Osteoblast (primary cell): ENCODE measurements at regions not wholly inside any gene's neighbourhood (a gene's known extent, or its start where the extent isn't known, plus 50 kb on each side); places are given as distances from the start of the nearest gene placed in this dataset.

ENCODE experiments used
- DNase-seq: peaks from one replicate; pipeline ENCODE4 v3.0.0; 2011; ENCODE audit warnings: low spot score, mixed read lengths; ENCODE audit not compliant: insufficient read length; ENCODE audit errors: missing footprints
- H2AFZ ChIP-seq: 2 replicates; pipeline ENCODE4 v1.6.0; 2011; ENCODE audit warnings: mild to moderate bottlenecking, low read length
- H3K27ac ChIP-seq: 2 replicates; pipeline ENCODE4 v1.5.1; 2011; ENCODE audit warnings: mild to moderate bottlenecking, low read depth, low read length, moderate library complexity
- H3K27me3 ChIP-seq: 2 replicates; pipeline ENCODE4 v1.6.0; 2012; ENCODE audit warnings: mild to moderate bottlenecking, control low read depth, inconsistent platforms, low read length, moderate library complexity; ENCODE audit not compliant: insufficient read depth
- H3K36me3 ChIP-seq: 2 replicates; pipeline ENCODE4 v1.5.1; 2011; ENCODE audit warnings: mild to moderate bottlenecking, low read length, control low read depth, moderate library complexity; ENCODE audit not compliant: insufficient read depth
- H3K4me1 ChIP-seq: 2 replicates; pipeline ENCODE4 v1.5.1; 2011; ENCODE audit warnings: mild to moderate bottlenecking, low read length, control low read depth, moderate library complexity; ENCODE audit not compliant: insufficient read depth
- H3K4me2 ChIP-seq: 2 replicates; pipeline ENCODE4 v1.6.0; 2011; ENCODE audit warnings: mild to moderate bottlenecking, low read length; ENCODE audit not compliant: insufficient read depth
- H3K4me3 ChIP-seq: fragments of 200-600 bp; sonication (generic); 3 replicates; pipeline ENCODE4 v1.5.1; 2012; ENCODE audit warnings: mild to moderate bottlenecking, low read length, inconsistent platforms; ENCODE audit not compliant: insufficient read depth
- H3K79me2 ChIP-seq: 2 replicates; pipeline ENCODE4 v1.6.0; 2012; ENCODE audit warnings: mild to moderate bottlenecking, low read length, control low read depth, inconsistent platforms; ENCODE audit not compliant: insufficient read depth
- H3K9me3 ChIP-seq: 2 replicates; pipeline ENCODE4 v1.5.1; 2011; ENCODE audit warnings: low read depth, low read length, control low read depth
- H4K20me1 ChIP-seq: 2 replicates; pipeline ENCODE4 v1.6.0; 2012; ENCODE audit warnings: mild to moderate bottlenecking, low read length, control low read depth; ENCODE audit not compliant: insufficient read depth
- TF ChIP-seq, protein P1 (sequence below): IDR thresholded peaks from 2 replicates; pipeline ENCODE4 v1.5.1; 2011; ENCODE audit warnings: mild to moderate bottlenecking, low read depth, low read length, moderate library complexity; ENCODE audit errors: extremely low read depth

GRCh38 chr2:35416391-35417140 lies 939.0 kb upstream of the CRIM1 start:
- no peaks in the 10 kb centered on the region for H3K4me1 ChIP-seq
- no peaks in the 10 kb centered on the region for H3K79me2 ChIP-seq
- H3K36me3 ChIP-seq: no peaks in the 10 kb centered on the region
- DNase-seq: no peak
- no peaks in the 10 kb centered on the region for H4K20me1 ChIP-seq
- no peaks in the 10 kb centered on the region for H3K9me3 ChIP-seq
- no peaks in the 10 kb centered on the region for H3K27me3 ChIP-seq
- no peak overlapping the region for H3K27ac ChIP-seq
- H3K4me3 ChIP-seq: no peak overlapping the region
- no peak overlapping the region for H2AFZ ChIP-seq
- H3K4me2 ChIP-seq: no peak overlapping the region
- TF ChIP-seq, protein P1, sequence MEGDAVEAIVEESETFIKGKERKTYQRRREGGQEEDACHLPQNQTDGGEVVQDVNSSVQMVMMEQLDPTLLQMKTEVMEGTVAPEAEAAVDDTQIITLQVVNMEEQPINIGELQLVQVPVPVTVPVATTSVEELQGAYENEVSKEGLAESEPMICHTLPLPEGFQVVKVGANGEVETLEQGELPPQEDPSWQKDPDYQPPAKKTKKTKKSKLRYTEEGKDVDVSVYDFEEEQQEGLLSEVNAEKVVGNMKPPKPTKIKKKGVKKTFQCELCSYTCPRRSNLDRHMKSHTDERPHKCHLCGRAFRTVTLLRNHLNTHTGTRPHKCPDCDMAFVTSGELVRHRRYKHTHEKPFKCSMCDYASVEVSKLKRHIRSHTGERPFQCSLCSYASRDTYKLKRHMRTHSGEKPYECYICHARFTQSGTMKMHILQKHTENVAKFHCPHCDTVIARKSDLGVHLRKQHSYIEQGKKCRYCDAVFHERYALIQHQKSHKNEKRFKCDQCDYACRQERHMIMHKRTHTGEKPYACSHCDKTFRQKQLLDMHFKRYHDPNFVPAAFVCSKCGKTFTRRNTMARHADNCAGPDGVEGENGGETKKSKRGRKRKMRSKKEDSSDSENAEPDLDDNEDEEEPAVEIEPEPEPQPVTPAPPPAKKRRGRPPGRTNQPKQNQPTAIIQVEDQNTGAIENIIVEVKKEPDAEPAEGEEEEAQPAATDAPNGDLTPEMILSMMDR: no peak

DNA sequence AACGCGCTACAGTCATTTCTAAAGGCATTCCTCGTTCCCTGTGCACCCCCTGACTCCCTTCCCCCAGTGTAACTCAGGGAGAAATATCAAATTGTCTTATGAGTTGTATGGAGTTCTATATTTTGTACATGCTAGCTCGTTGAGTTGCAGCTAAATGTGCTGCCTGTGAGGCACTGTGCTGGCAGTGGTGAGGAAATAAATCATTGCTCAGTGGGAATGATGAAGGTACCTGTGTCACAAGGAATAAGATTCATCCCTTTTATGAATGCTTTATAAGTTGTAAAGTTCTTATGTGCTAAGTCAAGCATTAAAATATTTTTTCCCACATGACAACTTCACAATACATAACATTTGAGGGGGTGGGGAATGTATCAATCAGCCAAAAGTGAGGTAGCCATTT lies 939.6 kb upstream of the CRIM1 start:
- Histone ChIP-seq H3K27ac (no peak overlapping the region), H3K4me3 (no peak overlapping the region), H4K20me1 (no peaks in the 10 kb centered on the region), H3K36me3 (no peaks in the 10 kb centered on the region), H3K4me2 (no peak overlapping the region), H3K4me1 (no peaks in the 10 kb centered on the region), H2AFZ (no peak overlapping the region), H3K79me2 (no peaks in the 10 kb centered on the region), H3K9me3 (no peaks in the 10 kb centered on the region), H3K27me3 (no peaks in the 10 kb centered on the region)
- DNase-seq: no peak
- TF ChIP-seq, protein P1: no peak

DNA sequence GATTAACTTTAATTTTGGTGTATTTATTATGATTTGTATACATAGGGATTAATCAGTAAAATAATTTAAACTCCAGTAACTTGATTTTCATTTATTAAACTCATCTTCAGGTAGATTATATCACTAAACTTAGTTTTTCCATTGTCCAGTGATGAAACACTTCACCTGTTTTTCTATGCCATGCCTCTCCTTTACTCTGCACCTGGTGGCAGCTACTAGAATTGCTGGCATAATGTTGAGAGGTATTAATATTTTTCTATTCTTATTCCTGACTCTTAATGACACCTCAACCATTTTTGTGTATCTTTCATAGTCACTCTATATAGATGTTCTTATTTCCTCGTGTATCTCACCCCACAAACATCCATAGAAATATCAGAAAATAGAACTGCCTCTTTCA lies 940.3 kb upstream of the CRIM1 start:
- DNase-seq: no peak
- H2AFZ ChIP-seq: no peak overlapping the region
- no peaks in the 10 kb centered on the region for H3K79me2 ChIP-seq
- TF ChIP-seq, protein P1: no peak
- H3K27ac ChIP-seq: no peak overlapping the region
- H3K27me3 ChIP-seq: no peaks in the 10 kb centered on the region
- no peaks in the 10 kb centered on the region for H3K36me3 ChIP-seq
- H3K4me2 ChIP-seq: no peak overlapping the region
- no peak overlapping the region for H3K4me3 ChIP-seq
- H3K4me1 ChIP-seq: no peaks in the 10 kb centered on the region
- H4K20me1 ChIP-seq: no peaks in the 10 kb centered on the region
- H3K9me3 ChIP-seq: no peaks in the 10 kb centered on the region

GRCh38 chr2:35410431-35411061 lies 945.0 kb upstream of the CRIM1 start:
- Histone ChIP-seq H3K36me3 (no peaks in the 10 kb centered on the region), H4K20me1 (no peaks in the 10 kb centered on the region), H3K4me2 (no peak overlapping the region), H3K4me3 (no peak overlapping the region), H3K27ac (no peak overlapping the region), H3K9me3 (no peaks in the 10 kb centered on the region), H3K4me1 (no peaks in the 10 kb centered on the region), H3K27me3 (no peaks in the 10 kb centered on the region), H3K79me2 (no peaks in the 10 kb centered on the region), H2AFZ (no peak overlapping the region)
- DNase-seq: no peak
- TF ChIP-seq, protein P1: peak; percentile 84
